Right ventricle myocardium superior (tissue), 1 donor: ENCODE measurements at regions not wholly inside any gene's neighbourhood (a gene's known extent, or its start where the extent isn't known, plus 50 kb on each side); places are given as distances from the start of the nearest gene placed in this dataset.

Experiments
- ATAC-seq: fragments of 200-7000 bp; cut with Tn5 transposase; one replicate; pipeline ENCODE4 v1.9.1; 2020; ENCODE audit warnings: mild to moderate bottlenecking; ENCODE audit not compliant: poor library complexity
- DNase-seq: peaks from one replicate; pipeline ENCODE4 v3.0.0-alpha.2; 2020
- intact Hi-C: fragments of 100-400 bp; cut with DNase I; formaldehyde crosslinking; loops from one replicate; pipeline ENCODE4 v1.11.2; 2022
- donor health status: DM: no; HTN: yes; CAD: no; lungs with severe emphysema.

- intact Hi-C loops, result no loop called here
- DNase-seq, result no peak
- no peak for ATAC-seq
Observed at GRCh38 chr6:40340957-40341356, 246.2 kb downstream of the LRFN2 start.

GRCh38 chr6:40340196-40340595 is 247.0 kb downstream of the LRFN2 start:
- DNase-seq (no peak), ATAC-seq (no peak)
- intact Hi-C loops, result no loop called here

- no peak for DNase-seq
- intact Hi-C loops, result no loop called here
- ATAC-seq, result no peak
Observed at GRCh38 chr6:40338306-40338705, 248.9 kb downstream of the LRFN2 start.

GRCh38 chr6:40336940-40337760 is 250.0 kb downstream of the LRFN2 start:
- DNase-seq (no peak), ATAC-seq (no peak)
- intact Hi-C loops, result no loop called here

GRCh38 chr6:40336296-40336695 is 250.9 kb downstream of the LRFN2 start:
- intact Hi-C loops, result no loop called here
- DNase-seq, result no peak
- ATAC-seq, result no peak

- ATAC-seq (no peak), DNase-seq (no peak)
- intact Hi-C loops, result no loop called here
Observed at GRCh38 chr6:40334496-40335270, 252.5 kb downstream of the LRFN2 start.

GRCh38 chr6:40331545-40331944 is 255.6 kb downstream of the LRFN2 start:
- ATAC-seq, result no peak
- intact Hi-C loops, result no loop called here
- no peak for DNase-seq

- ATAC-seq, result no peak
- intact Hi-C loops, result no loop called here
Observed at GRCh38 chr6:40330301-40330721, 256.9 kb downstream of the LRFN2 start.

GRCh38 chr6:40328986-40329545 is 258.1 kb downstream of the LRFN2 start:
- ATAC-seq (no peak), DNase-seq (no peak)

More at GRCh38 chr6:40330301-40330721, 256.9 kb downstream of the LRFN2 start:
- no peak for DNase-seq

GRCh38 chr6:40328386-40328985 is 258.7 kb downstream of the LRFN2 start:
- ATAC-seq (peak; percentile 71), DNase-seq (no peak)
- intact Hi-C loops, result loop anchor here (10.0 kb wide), 2 partner anchors 256 to 496 kb away; partner anchors contain the start of gene LRFN2

More at GRCh38 chr6:40328986-40329545, 258.1 kb downstream of the LRFN2 start:
- intact Hi-C loops, result loop anchor here (10.0 kb wide), 2 partner anchors 256 to 496 kb away; partner anchors contain the start of gene LRFN2

- intact Hi-C loops, result loop anchor here (10.0 kb wide), 2 partner anchors 258 to 498 kb away; partner anchors contain the start of gene LRFN2
- DNase-seq (no peak), ATAC-seq (no peak)
Observed at GRCh38 chr6:40326714-40327421, 260.3 kb downstream of the LRFN2 start.

GRCh38 chr6:40325791-40326190 is 261.4 kb downstream of the LRFN2 start:
- ATAC-seq (no peak), DNase-seq (no peak)
- intact Hi-C loops, result loop anchor here (10.0 kb wide), 2 partner anchors 259 to 499 kb away; partner anchors contain the start of gene LRFN2

GRCh38 chr6:40325041-40325440 is 262.1 kb downstream of the LRFN2 start:
- ATAC-seq (no peak), DNase-seq (no peak)
- intact Hi-C loops, result loop anchor here (10.0 kb wide), 2 partner anchors 260 to 500 kb away; partner anchors contain the start of gene LRFN2

GRCh38 chr6:40323881-40324634 is 263.1 kb downstream of the LRFN2 start:
- intact Hi-C loops, result loop anchor here (10.0 kb wide), 2 partner anchors 261 to 501 kb away; partner anchors contain the start of gene LRFN2
- no peak for DNase-seq

GRCh38 chr6:40322336-40322735 is 264.8 kb downstream of the LRFN2 start:
- intact Hi-C loops, result loop anchor here (10.0 kb wide), 2 partner anchors 262 to 502 kb away; partner anchors contain the start of gene LRFN2
- ATAC-seq (no peak), DNase-seq (no peak)

More at GRCh38 chr6:40323881-40324634, 263.1 kb downstream of the LRFN2 start:
- ATAC-seq, result no peak

GRCh38 chr6:40321616-40322015 is 265.5 kb downstream of the LRFN2 start:
- DNase-seq (no peak), ATAC-seq (no peak)
- intact Hi-C loops, result loop anchor here (10.0 kb wide), 2 partner anchors 263 to 503 kb away; partner anchors contain the start of gene LRFN2

- DNase-seq, result no peak
- intact Hi-C loops, result loop anchor here (10.0 kb wide), 2 partner anchors 264 to 504 kb away; partner anchors contain the start of gene LRFN2
- ATAC-seq, result no peak
Observed at GRCh38 chr6:40320947-40321346, 266.2 kb downstream of the LRFN2 start.
